A673 (cell line): ENCODE measurements at regions not wholly inside any gene's neighbourhood (a gene's known extent, or its start where the extent isn't known, plus 50 kb on each side); places are given as distances from the start of the nearest gene placed in this dataset.
A peak's percentile ranks its signal among the peaks of the same experiment; 100 is the strongest.

Experiments used
- BruUV-seq: library from RNA; stranded (reverse); fragments of 400-500 nt; replicated peaks from 2 replicates; lab custom pipeline; 2021; lab: Mats Ljungman, UMichigan
- CTCF ChIA-PET: fragments of 300-600 bp; sonication (Branson Sonifier 250); formaldehyde crosslinking; loops from one replicate; lab custom pipeline; 2022; ENCODE audit warnings: antibody characterized with exemption; lab: Charles Lee
- POLR2A ChIA-PET: fragments of 300-600 bp; sonication (Branson Sonifier 250); formaldehyde crosslinking; loops from one replicate; lab custom pipeline; 2022; ENCODE audit warnings: antibody characterized with exemption; ENCODE audit not compliant: low non-redundant PET; lab: Charles Lee
- DNase-seq: peaks from one replicate; pipeline ENCODE4 v3.0.0-alpha.2; 2015; ENCODE audit warnings: low spot score
- H3K27ac ChIP-seq: fragments of 200-600 bp; sonication (generic); 2 replicates; pipeline ENCODE4 v1.5.1; 2016; ENCODE audit warnings: mixed run types, low read depth, mild to moderate bottlenecking, mixed read lengths, antibody characterized with exemption, low read length; ENCODE audit not compliant: poor library complexity, severe bottlenecking
- H3K27me3 ChIP-seq: fragments of 200-600 bp; sonication (generic); replicated peaks from 2 replicates; pipeline ENCODE4 v1.6.1; 2017; ENCODE audit warnings: mixed run types, low read depth, mild to moderate bottlenecking, mixed read lengths, antibody characterized with exemption, low read length; ENCODE audit not compliant: insufficient read depth, poor library complexity
- H3K36me3 ChIP-seq: fragments of 200-600 bp; sonication (generic); 2 replicates; pipeline ENCODE4 v1.6.1; 2016; ENCODE audit warnings: mixed run types, mild to moderate bottlenecking, mixed read lengths, antibody characterized with exemption, low read length; ENCODE audit not compliant: insufficient read depth, poor library complexity, severe bottlenecking
- H3K4me1 ChIP-seq: fragments of 200-600 bp; sonication (generic); 2 replicates; pipeline ENCODE4 v1.6.1; 2017; ENCODE audit warnings: mixed run types, mild to moderate bottlenecking, mixed read lengths, antibody characterized with exemption, low read length; ENCODE audit not compliant: insufficient read depth, poor library complexity, severe bottlenecking
- H3K4me3 ChIP-seq: fragments of 200-600 bp; sonication (generic); 2 replicates; pipeline ENCODE4 v1.5.1; 2016; ENCODE audit warnings: low read depth, mixed run types, mild to moderate bottlenecking, mixed read lengths, low read length; ENCODE audit not compliant: poor library complexity, severe bottlenecking
- H3K9me3 ChIP-seq: fragments of 200-600 bp; sonication (generic); 2 replicates; pipeline ENCODE4 v1.6.1; 2016; ENCODE audit warnings: mixed run types, low read depth, mild to moderate bottlenecking, mixed read lengths, antibody characterized with exemption, low read length; ENCODE audit not compliant: poor library complexity, severe bottlenecking
- CTCF ChIP-seq: fragments of 300-800, 200-600 bp; sonication (generic); conservative IDR thresholded peaks from 2 replicates; pipeline ENCODE4 v1.5.1; 2017; ENCODE audit warnings: low read depth, mild to moderate bottlenecking, antibody characterized with exemption, low read length, moderate library complexity, mixed read lengths
- EZH2 ChIP-seq: fragments of 200-600 bp; sonication (generic); IDR thresholded peaks from 2 replicates; pipeline ENCODE4 v1.6.1; 2017; ENCODE audit warnings: borderline replicate concordance, low read depth, mild to moderate bottlenecking, mixed read lengths, antibody characterized with exemption, low read length; ENCODE audit not compliant: poor library complexity, severe bottlenecking
- intact Hi-C: fragments of 100-400 bp; cut with micrococcal nuclease; formaldehyde crosslinking; loops from one replicate; pipeline ENCODE4 v1.10.0; 2022; ENCODE audit not compliant: unreplicated experiment

- POLR2A ChIA-PET = no interaction called here
- H3K27me3 ChIP-seq = no peaks in the 10 kb centered on the region
- TF ChIP-seq CTCF = no peak
- no peak for TF ChIP-seq EZH2
- H3K27ac ChIP-seq = no peak overlapping the region
- CTCF ChIA-PET = no interaction called here
- H3K4me1 ChIP-seq = no peaks in the 10 kb centered on the region
- intact Hi-C loops = no loop called here
- DNase-seq = no peak
- BruUV-seq = no TSS peak
- no peaks in the 10 kb centered on the region for H3K36me3 ChIP-seq
- H3K9me3 ChIP-seq = no peaks in the 10 kb centered on the region
- no peak overlapping the region for H3K4me3 ChIP-seq
Measured at GRCh38 chr6:11648436-11648775, 110.9 kb downstream of the TMEM170B start.

GRCh38 chr6:11648889-11649288 lies 111.3 kb downstream of the TMEM170B start:
- Histone ChIP-seq H3K27me3 (no peaks in the 10 kb centered on the region), H3K4me1 (no peaks in the 10 kb centered on the region), H3K9me3 (no peaks in the 10 kb centered on the region), H3K36me3 (no peaks in the 10 kb centered on the region), H3K27ac (no peak overlapping the region), H3K4me3 (no peak overlapping the region)
- CTCF ChIA-PET = no interaction called here
- intact Hi-C loops = no loop called here
- TF ChIP-seq CTCF (no peak), EZH2 (no peak)
- POLR2A ChIA-PET = no interaction called here
- no TSS peak for BruUV-seq
- no peak for DNase-seq

- Histone ChIP-seq H3K9me3 (no peaks in the 10 kb centered on the region), H3K36me3 (no peaks in the 10 kb centered on the region), H3K27me3 (no peaks in the 10 kb centered on the region), H3K4me3 (no peak overlapping the region), H3K27ac (no peak overlapping the region), H3K4me1 (peaks cover 2% of the 10 kb centered on the region)
- no TSS peak for BruUV-seq
- peak; percentile 29 for DNase-seq
- ChIA-PET POLR2A (no interaction called here), CTCF (no interaction called here)
- no peak for TF ChIP-seq EZH2
- no peak for TF ChIP-seq CTCF
- intact Hi-C loops = loop anchor here (5.0 to 10.0 kb wide), 3 partner anchors 63 to 637 kb away; no protein-coding TSS in a partner anchor
Measured at GRCh38 chr6:11650025-11650696, 112.6 kb downstream of the TMEM170B start.
